ENCODE measurements at regions not wholly inside any gene's neighbourhood (a gene's known extent, or its start where the extent isn't known, plus 50 kb on each side); places are given as distances from the start of the nearest gene placed in this dataset.
"Not testable (repeated sequence)": the region's sequence is repeated elsewhere in the genome, so short reads cannot be mapped to it uniquely, and the experiment has no call there.

GRCh38 chr20:29687438-29687837 lies 1570.0 kb upstream of the DEFB115 start:
- DNase-seq (ENCODE audit: low spot score) = no peak

- DNase-seq (ENCODE audit: low spot score) = no peak
Observed at GRCh38 chr20:29689411-29690225, 1567.8 kb upstream of the DEFB115 start.

DNA sequence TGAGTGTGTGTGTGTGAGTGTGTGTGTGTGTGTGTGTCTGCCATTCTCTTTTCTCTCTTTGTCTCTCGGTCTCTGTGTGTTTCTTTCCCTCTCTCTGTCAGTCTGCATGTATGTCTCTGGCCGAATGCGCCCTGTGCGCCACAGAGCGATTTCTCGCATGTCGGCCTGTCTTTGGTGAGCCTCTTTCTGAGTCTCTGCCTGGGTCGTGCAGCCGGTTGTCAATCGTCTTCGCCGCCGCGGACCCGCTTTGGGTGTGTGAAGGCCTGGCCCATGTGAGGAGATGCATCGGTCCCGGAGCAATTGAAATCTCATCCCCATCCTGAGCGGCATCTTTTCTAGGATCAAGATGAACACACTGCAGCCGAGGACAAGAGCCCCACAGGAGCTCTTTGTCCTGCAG lies 1567.2 kb upstream of the DEFB115 start:
- no peak for DNase-seq (ENCODE audit: low spot score)

- DNase-seq (ENCODE audit: low spot score) = no peak
Observed at GRCh38 chr20:29740601-29740950, 1516.9 kb upstream of the DEFB115 start.

GRCh38 chr20:29740951-29741593 lies 1516.4 kb upstream of the DEFB115 start:
- DNase-seq (ENCODE audit: low spot score) = no peak

GRCh38 chr20:29741594-29741893 lies 1515.9 kb upstream of the DEFB115 start:
- DNase-seq (ENCODE audit: low spot score) = no peak

DNA sequence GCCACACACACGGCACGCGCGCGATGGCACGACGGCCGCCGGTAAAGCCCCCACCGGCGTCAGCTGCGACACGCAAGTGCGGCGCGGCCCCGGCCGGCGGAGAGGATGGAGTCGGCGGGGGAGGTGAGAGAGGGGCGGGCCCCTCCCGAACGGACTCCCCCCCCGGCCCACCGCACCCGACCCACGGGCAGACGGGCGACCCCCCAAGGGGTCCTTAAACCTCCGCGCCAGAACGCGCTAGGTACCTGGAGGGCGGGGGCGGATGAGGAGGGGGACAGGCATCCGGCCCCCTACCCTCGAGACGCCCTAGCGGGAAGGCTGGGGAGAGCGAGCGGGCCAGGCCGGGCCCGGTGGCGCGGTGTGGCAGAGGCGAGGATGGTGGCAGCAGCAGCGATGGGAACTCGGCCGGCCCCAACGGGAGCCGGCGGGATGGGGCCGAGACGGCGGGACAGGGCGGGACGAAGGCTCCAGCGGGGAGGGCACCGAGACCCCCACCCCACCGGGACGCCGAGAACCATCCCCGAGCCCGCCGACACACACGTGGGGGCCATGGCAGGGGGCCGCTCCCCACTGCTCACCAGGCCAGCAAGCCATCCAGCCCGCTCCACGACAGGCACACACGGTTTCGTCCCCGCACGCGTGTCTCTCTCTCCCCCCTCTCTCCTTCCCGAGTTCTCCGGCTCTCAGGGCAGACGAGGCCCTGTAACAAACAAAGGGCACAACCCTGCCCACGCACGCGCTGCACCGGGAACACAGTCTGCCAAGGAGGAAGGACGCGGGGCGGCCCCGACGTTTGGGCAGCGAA lies 1515.4 kb upstream of the DEFB115 start:
- no peak for DNase-seq (ENCODE audit: low spot score)

DNA sequence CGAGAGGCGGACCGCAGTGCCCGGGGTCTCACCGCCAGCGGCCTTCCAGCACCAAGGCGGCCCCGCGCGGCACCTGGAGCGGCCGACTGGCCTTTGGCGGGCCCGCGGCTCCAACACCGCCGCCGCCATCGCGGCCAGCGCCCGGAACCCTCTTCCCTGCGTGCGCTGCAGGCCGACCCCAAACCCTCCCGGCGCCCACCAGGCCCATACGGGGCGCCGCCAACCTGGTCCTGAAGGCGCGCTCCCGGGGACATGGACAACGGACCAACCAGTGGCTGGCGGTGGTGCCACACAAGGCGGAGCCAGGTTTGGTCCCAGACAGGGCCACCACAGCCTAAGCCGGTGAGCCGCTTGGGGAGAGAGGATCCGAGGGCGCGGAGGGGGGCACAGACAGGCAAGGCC lies 1514.8 kb upstream of the DEFB115 start:
- DNase-seq (ENCODE audit: low spot score) = no peak

DNA sequence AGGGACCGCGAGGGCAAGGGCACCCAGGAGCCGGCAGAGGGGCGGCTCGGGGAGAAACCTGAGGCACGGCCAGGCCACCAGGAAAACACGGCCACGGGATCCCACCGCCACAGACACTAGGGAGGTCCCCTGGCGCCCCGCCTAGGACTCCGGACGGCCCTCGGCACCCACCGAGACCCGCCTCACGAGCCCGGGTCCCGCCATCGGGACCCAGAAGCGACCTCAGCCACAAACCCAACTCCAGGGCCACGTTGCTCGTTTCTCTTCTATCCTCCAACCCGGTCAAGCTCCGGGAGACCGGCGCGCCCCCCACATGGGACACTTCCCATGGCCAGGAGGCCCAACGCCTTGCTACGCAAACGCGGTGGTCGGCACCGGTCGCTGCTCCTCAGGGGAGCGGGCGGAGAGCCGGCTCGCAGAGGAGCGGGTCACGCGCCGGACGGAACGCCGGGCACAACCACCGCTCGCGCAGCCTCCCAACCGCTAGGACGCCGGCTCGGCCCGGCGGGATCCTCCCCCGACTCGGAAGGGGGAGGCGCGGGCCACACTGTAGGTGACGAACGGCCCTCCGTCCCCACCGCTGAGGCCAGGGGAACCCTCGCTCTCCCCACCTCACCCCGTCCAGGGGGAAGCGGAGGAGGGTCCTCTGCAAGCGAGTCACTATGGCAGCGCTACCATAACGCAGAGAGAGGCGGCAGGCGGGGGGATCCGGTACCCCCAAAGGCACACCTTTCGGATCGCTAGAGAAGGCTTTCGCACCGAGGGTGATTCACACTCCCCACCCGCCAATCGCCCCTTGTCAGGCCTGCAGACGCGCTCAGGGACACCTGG lies 1514.1 kb upstream of the DEFB115 start:
- no peak for DNase-seq (ENCODE audit: low spot score)

DNA sequence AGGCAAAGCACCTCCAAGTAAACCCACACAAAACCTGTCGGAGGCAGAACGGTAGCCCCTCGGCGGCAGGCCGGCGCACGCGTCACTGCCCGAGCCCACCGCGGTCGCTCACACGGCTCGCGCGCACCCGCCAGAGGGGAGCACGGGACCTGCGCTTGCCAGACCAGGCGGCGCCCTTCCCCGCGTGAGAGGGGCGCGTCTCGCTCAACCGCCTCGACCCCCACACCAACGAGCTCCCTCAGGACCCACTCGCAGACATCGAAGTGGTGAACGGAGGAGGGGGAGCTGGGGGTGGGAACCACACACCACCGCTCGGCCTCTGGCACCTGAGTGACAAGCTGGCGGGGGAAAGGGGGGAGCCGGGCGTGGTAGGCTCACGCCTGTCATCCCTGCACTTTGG lies 1513.4 kb upstream of the DEFB115 start:
- DNase-seq (ENCODE audit: low spot score) = no peak

GRCh38 chr20:29745534-29746245 lies 1511.8 kb upstream of the DEFB115 start:
- not testable (repeated sequence) for DNase-seq (ENCODE audit: low spot score)

DNA sequence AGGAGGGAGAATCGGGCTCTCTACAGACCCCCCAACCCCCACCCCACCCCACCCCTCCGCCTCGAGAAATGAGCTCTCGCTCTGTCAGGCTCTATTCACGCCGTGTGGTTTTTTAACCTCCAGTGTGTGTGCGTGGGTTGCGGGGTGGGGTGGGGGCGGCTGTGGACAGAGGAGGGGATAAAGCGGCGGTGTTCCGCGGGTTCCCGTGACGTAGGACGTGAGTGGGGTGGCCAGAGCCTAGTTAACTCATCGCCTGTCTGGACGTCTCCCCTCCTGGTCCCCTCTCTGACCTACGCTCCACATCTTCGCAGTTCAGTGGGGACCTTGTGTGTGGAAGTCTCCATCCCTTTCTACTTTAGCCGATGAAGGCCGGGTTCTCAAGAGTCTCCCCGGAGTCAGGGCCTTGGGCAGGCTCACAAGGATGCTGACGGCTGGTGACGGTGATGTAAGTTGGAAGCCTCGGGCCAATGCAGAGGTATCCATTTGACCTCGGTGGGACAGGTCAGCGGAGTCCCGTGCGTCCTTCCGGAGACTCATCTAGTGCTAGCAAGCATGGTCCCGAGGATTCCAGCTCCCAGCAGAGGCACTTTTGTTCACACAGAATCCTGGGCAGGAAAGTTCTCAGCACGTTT lies 1507.1 kb upstream of the DEFB115 start:
- DNase-seq (ENCODE audit: low spot score) = no peak

GRCh38 chr20:29752644-29753425 lies 1504.6 kb upstream of the DEFB115 start:
- DNase-seq (ENCODE audit: low spot score) = not testable (repeated sequence)

DNA sequence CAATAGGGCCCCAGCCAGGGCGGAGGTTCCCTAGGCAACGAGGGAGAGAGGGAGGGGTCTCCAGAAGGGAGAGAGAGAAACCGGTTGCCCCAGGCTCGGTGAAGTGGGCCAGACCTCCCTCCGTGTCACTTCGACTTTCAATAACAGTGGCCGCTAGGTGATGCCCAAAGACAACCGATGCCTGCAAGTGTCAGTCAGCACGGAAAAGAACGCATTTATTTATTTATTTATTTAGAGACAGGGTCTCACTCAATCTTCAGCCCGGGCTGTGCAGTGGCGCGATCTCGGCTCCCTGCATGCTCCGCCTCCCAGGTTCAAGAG lies 1504.1 kb upstream of the DEFB115 start:
- DNase-seq (ENCODE audit: low spot score) = not testable (repeated sequence)

GRCh38 chr20:29753879-29754278 lies 1503.6 kb upstream of the DEFB115 start:
- DNase-seq (ENCODE audit: low spot score) = not testable (repeated sequence)

GRCh38 chr20:29755854-29756498 lies 1501.5 kb upstream of the DEFB115 start:
- DNase-seq (ENCODE audit: low spot score) = not testable (repeated sequence)

DNA sequence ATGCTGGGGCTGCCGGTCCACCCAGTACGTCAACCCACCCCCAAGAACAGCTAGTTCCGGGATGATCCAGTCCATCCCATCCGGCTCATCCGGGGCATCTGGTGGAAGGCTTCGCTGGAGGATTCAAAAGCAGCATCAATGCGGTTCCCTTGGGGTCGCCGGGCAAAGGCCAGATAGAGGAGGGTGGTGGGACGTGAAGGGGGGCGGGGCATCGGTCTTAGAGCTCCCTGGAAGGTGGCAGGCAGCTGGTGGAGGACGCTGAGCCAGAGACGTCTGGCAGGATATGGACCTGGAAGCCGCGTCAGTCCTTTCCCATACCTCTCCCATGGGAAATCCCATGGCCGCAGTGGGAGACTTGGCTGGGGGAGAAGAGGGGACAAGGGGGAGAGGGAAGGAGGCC lies 1500.8 kb upstream of the DEFB115 start:
- no peak for DNase-seq (ENCODE audit: low spot score)

- DNase-seq (ENCODE audit: low spot score) = peak; percentile 18
Observed at GRCh38 chr20:29761621-29762385, 1495.7 kb upstream of the DEFB115 start.

GRCh38 chr20:29762620-29763019 lies 1494.8 kb upstream of the DEFB115 start:
- DNase-seq (ENCODE audit: low spot score) = no peak
